Nephron progenitor cell (in vitro differentiated cells): ENCODE measurements at regions not wholly inside any gene's neighbourhood (a gene's known extent, or its start where the extent isn't known, plus 50 kb on each side); places are given as distances from the start of the nearest gene placed in this dataset.

ENCODE experiments used
- DNase-seq: peaks from one replicate; pipeline ENCODE4 v3.0.0; 2021
- H3K27ac Mint-ChIP-seq: 2 replicates; pipeline ENCODE4 v1.8.0; 2021; ENCODE audit warnings: mild to moderate bottlenecking, moderate library complexity, mixed read lengths
- H3K27me3 Mint-ChIP-seq: 2 replicates; pipeline ENCODE4 v1.8.0; 2021; ENCODE audit warnings: mild to moderate bottlenecking, low read depth, mixed read lengths; ENCODE audit not compliant: poor library complexity
- H3K36me3 Mint-ChIP-seq: 2 replicates; pipeline ENCODE4 v1.8.0; 2021; ENCODE audit warnings: low read depth, mixed read lengths
- H3K4me1 Mint-ChIP-seq: 2 replicates; pipeline ENCODE4 v1.8.0; 2021; ENCODE audit warnings: mixed read lengths
- H3K4me3 Mint-ChIP-seq: 2 replicates; pipeline ENCODE4 v1.8.0; 2021; ENCODE audit warnings: mild to moderate bottlenecking, moderate library complexity, mixed read lengths
- H3K9me3 Mint-ChIP-seq: 2 replicates; pipeline ENCODE4 v1.8.0; 2021; ENCODE audit warnings: mild to moderate bottlenecking, moderate library complexity, mixed read lengths
- TF ChIP-seq, protein P1 (sequence below): fragments of 200-600 bp; sonication (generic); IDR thresholded peaks from 2 replicates; pipeline ENCODE4 v1.5.0; 2021; ENCODE audit warnings: antibody characterized with exemption

DNA sequence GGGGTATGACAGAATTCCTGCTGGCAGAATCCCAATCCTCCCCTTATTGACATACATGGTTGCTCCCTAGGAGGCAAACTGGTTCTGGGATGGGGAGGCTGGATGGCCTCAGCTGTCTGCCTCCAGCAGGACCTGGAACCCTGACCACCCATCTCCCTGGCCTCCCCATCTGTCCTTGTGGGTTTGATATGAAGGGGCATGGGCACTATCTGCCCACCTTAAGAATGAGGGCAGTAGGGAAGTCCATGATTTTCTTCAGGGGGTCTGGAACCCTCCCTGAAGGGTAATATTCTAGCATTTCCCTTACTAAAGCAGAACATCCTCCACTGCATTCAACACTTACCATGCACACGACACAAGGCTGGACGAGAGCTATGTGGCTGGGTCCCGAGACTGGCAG is 113.6 kb downstream of the VAPA start:
- Mint-ChIP-seq H3K4me1 (peaks cover 15% of the 10 kb centered on the region), H3K4me3 (no peak overlapping the region), H3K27me3 (peaks cover 4% of the 10 kb centered on the region), H3K9me3 (peaks cover 6% of the 10 kb centered on the region), H3K27ac (no peak overlapping the region), H3K36me3 (no peaks in the 10 kb centered on the region)
- DNase-seq: no peak
- TF ChIP-seq, protein P1, sequence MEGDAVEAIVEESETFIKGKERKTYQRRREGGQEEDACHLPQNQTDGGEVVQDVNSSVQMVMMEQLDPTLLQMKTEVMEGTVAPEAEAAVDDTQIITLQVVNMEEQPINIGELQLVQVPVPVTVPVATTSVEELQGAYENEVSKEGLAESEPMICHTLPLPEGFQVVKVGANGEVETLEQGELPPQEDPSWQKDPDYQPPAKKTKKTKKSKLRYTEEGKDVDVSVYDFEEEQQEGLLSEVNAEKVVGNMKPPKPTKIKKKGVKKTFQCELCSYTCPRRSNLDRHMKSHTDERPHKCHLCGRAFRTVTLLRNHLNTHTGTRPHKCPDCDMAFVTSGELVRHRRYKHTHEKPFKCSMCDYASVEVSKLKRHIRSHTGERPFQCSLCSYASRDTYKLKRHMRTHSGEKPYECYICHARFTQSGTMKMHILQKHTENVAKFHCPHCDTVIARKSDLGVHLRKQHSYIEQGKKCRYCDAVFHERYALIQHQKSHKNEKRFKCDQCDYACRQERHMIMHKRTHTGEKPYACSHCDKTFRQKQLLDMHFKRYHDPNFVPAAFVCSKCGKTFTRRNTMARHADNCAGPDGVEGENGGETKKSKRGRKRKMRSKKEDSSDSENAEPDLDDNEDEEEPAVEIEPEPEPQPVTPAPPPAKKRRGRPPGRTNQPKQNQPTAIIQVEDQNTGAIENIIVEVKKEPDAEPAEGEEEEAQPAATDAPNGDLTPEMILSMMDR: no peak

DNA sequence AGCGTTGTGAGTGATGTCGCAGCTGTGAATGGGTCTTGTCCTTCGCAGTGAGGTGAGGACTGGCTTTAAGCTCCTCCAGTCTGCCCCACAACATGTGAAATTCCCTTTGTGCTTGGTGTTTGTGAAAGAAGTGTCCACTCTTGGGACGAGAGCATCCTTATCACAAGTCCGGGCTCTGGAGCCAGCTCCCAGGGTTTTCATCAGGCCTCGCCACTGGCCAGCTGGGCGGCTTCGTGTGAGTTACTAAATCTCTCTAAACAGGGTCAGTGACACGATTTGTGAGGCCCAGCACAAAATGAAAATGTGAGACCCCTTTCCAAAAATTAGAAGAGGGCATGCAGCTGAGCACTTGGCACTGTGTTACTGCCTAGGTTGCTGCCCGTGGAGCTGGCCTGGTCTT is 115.9 kb downstream of the VAPA start:
- H3K4me3 Mint-ChIP-seq: no peak overlapping the region
- peaks cover 4% of the 10 kb centered on the region for H3K27me3 Mint-ChIP-seq
- H3K27ac Mint-ChIP-seq: no peak overlapping the region
- H3K4me1 Mint-ChIP-seq: peaks cover 18% of the 10 kb centered on the region
- TF ChIP-seq, protein P1: no peak
- H3K9me3 Mint-ChIP-seq: peaks cover 6% of the 10 kb centered on the region
- no peak for DNase-seq
- no peaks in the 10 kb centered on the region for H3K36me3 Mint-ChIP-seq

DNA sequence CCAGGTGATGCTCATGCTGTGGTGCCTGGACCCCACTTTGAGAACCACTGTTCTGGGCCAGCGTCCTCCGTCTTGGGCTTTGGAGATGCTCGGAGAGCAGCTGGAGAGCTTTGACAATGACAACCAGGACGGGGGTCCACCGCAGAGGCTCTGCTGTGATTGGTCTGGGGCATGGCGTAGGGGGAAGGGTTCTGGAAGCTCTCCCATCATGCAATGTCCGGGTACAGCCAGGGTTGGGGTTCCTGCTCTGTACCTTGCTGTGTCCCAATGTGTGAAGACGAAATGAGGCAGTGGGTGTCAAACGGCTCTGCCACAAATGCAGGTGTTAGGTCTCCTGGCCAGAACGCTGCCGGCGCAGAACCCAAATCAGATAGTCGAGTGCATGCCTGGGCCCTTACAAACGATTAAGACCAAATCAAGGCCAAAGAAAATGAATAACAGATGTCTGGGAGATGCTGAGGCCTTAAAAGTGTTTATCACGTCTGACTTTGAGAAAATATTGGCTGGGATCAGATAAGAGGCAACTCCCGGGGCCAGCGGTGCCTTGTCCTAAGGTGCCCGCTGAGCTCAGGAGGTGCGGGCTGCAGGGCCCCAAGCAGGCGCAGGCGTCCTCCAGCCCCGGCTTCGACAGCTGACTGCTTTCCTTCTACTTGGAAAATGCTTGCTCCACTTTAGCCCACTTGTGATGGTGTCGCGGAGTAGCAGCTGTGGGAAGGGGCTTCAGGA is 117.2 kb downstream of the VAPA start:
- H3K36me3 Mint-ChIP-seq: no peaks in the 10 kb centered on the region
- TF ChIP-seq, protein P1: no peak
- peaks cover 30% of the 10 kb centered on the region for H3K4me1 Mint-ChIP-seq
- H3K9me3 Mint-ChIP-seq: peaks cover under 1% of the 10 kb centered on the region
- no peak overlapping the region for H3K4me3 Mint-ChIP-seq
- no peak for DNase-seq
- peaks cover 9% of the 10 kb centered on the region for H3K27me3 Mint-ChIP-seq
- no peak overlapping the region for H3K27ac Mint-ChIP-seq

DNA sequence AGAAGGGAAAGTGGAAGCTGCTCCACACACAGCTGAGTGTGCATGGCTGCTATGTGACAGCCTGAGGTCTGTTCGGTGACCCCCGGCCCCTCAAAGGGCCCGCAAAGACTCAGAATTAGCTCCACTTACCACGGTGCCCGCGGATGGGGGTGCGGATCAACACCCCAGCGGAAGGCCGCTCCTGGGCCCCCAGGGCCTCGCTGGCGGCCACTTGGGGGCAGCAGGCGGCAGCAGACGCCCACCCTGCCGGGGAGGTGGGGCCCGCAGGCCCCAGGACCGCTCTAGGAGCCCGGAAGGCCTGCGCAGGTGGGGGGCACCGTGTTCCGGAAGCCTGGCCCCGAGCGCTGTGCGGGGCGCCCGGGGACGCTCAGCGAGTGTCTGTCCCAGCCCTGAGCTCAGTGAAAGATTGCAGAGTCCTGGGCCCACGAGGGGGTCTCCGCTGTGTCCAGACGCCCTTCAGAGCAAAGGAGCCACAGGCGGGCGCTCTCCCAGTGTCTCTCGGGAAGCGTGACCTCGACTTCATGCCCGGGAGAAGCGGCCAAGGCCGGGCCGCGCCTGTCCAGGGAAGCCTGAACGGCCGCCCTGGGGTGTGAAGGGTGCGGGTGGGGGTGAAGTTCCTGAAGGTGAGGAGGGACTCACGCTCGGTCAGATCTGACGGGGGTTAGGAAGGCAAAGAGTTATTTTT is 118.7 kb downstream of the VAPA start:
- Mint-ChIP-seq H3K36me3 (no peaks in the 10 kb centered on the region), H3K27ac (no peak overlapping the region), H3K4me3 (no peak overlapping the region), H3K27me3 (peaks cover 5% of the 10 kb centered on the region), H3K4me1 (peaks cover 40% of the 10 kb centered on the region), H3K9me3 (no peaks in the 10 kb centered on the region)
- TF ChIP-seq, protein P1: peak; percentile 35
- peak; percentile 39 for DNase-seq

DNA sequence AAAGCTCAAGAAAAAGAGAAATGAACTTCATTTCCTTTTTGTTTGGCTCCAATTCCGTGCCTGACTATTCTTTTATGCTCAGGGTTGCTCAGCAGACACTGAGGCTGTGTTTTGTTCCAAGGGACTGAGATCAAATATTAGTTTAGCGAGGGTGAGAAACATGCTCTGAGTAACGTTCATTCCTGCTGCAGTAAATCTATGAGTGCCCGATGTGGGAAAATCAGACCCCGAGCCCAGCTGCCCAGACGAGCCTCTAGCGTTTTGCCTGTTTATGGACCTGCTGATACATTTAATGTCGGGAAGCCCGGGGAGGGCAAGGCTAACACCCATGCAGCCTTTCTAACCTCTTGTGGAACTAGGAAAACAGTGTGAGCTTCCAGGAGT is 119.2 kb downstream of the VAPA start:
- Mint-ChIP-seq H3K4me1 (peaks cover 45% of the 10 kb centered on the region), H3K27ac (no peak overlapping the region), H3K4me3 (no peak overlapping the region), H3K36me3 (no peaks in the 10 kb centered on the region), H3K9me3 (no peaks in the 10 kb centered on the region), H3K27me3 (peaks cover 5% of the 10 kb centered on the region)
- TF ChIP-seq, protein P1: no peak
- DNase-seq: no peak
